ENCODE measurements at regions not wholly inside any gene's neighbourhood (a gene's known extent, or its start where the extent isn't known, plus 50 kb on each side); places are given as distances from the start of the nearest gene placed in this dataset.

DNA sequence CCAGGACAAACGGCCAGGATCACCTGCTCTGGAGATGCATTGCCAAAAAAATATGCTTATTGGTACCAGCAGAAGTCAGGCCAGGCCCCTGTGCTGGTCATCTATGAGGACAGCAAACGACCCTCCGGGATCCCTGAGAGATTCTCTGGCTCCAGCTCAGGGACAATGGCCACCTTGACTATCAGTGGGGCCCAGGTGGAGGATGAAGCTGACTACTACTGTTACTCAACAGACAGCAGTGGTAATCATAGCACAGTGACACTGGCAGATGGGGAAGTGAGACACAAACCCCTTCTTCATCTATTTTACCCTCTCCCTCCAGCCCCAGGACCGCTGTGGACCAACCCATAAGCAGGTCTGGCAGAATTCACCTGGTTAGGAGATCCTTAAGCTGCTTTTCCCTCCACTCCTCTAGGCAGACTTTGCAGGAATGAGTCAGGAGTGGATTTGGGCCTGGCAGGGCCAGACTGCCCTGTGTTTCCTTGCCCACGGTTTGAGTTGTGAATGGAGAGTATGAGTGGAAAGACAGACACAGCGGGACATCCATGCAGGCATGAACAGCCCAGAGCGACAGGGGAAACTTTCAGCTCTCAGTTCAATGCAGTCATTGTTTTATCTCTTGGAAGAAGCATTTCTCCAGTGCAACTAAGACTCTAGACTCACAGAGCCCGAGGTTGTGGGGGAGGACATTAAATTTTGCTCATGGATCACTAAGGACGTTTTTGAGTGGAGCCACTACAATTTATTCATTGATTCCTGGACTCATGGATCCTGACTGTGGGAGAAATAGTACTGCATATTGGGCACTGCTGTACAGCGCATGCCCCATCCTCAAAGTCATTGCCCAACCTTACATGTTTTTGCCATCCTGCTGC is 75.3 kb upstream of the IGLL5 start:
- peaks cover 1 to 28% of the 10 kb centered on the region in 2 experiments; a peak in 3 of 5 replicates for H3K27me3 ChIP-seq (ENCODE audit: control insufficient read depth in 1 of 2, insufficient read depth in 2 of 2, low read length in 2 of 2)
- CTCF ChIA-PET (ENCODE audit: low intra/inter-chr PET ratio, low total read pairs): no interaction called here
- no peak overlapping the region for H3K9ac ChIP-seq (ENCODE audit: insufficient read depth, low read depth, low read length)
- BruUV-seq (replicated peaks): no TSS peak
- POLR2A ChIA-PET: no interaction called here
- no peaks in the 10 kb centered on the region for H3K9me3 ChIP-seq (ENCODE audit: low read length)
- H3K4me1 ChIP-seq (ENCODE audit: insufficient read depth, low read length): no peaks in the 10 kb centered on the region
- no peak overlapping the region for H2AFZ ChIP-seq (ENCODE audit: low read length)
- H3K79me2 ChIP-seq (ENCODE audit: insufficient read depth, low read length): no peaks in the 10 kb centered on the region
- no peak for DNase-seq (ENCODE audit: low spot score)
- no peak overlapping the region for H3K4me3 ChIP-seq (replicated peaks in 1 of 3; ENCODE audit: insufficient read depth in 1 of 3, low read depth in 2 of 3, low read length in 3 of 3)
- WGBS (ENCODE audit: low lambda C conversion rate): 14% methylated on average over 7 of the region's 10 CpGs
- no peaks in the 10 kb centered on the region for H3K36me3 ChIP-seq (replicated peaks in 1 of 2; ENCODE audit: control insufficient read depth in 1 of 2, insufficient read depth in 2 of 2, low read length in 2 of 2)
- in situ Hi-C loops (cut with HindIII; ENCODE audit: extremely low pct_ligation_motif_present, low pct_unique_long_range_greater_than_20kb): no loop called here
- H4K20me1 ChIP-seq (ENCODE audit: insufficient read depth, low read length): no peaks in the 10 kb centered on the region
- H3K4me2 ChIP-seq (ENCODE audit: low read depth, low read length): no peak overlapping the region
- intact Hi-C loops (cut with micrococcal nuclease; ENCODE audit: unreplicated experiment): no loop called here
- H3K27ac ChIP-seq (ENCODE audit: extremely low read length, insufficient read depth, low read length): no peak overlapping the region
- ATAC-seq: no peak
- no peak for FAIRE-seq
- TF ChIP-seq, protein P1, sequence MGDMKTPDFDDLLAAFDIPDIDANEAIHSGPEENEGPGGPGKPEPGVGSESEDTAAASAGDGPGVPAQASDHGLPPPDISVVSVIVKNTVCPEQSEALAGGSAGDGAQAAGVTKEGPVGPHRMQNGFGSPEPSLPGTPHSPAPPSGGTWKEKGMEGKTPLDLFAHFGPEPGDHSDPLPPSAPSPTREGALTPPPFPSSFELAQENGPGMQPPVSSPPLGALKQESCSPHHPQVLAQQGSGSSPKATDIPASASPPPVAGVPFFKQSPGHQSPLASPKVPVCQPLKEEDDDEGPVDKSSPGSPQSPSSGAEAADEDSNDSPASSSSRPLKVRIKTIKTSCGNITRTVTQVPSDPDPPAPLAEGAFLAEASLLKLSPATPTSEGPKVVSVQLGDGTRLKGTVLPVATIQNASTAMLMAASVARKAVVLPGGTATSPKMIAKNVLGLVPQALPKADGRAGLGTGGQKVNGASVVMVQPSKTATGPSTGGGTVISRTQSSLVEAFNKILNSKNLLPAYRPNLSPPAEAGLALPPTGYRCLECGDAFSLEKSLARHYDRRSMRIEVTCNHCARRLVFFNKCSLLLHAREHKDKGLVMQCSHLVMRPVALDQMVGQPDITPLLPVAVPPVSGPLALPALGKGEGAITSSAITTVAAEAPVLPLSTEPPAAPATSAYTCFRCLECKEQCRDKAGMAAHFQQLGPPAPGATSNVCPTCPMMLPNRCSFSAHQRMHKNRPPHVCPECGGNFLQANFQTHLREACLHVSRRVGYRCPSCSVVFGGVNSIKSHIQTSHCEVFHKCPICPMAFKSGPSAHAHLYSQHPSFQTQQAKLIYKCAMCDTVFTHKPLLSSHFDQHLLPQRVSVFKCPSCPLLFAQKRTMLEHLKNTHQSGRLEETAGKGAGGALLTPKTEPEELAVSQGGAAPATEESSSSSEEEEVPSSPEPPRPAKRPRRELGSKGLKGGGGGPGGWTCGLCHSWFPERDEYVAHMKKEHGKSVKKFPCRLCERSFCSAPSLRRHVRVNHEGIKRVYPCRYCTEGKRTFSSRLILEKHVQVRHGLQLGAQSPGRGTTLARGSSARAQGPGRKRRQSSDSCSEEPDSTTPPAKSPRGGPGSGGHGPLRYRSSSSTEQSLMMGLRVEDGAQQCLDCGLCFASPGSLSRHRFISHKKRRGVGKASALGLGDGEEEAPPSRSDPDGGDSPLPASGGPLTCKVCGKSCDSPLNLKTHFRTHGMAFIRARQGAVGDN (CRISPR knock-in tag; IDR thresholded peaks at IDR 0.05): no peak
- TF ChIP-seq ZNF709 (CRISPR knock-in tag; IDR thresholded peaks at IDR 0.05) (no peak), GPN1 (CRISPR knock-in tag; IDR thresholded peaks at IDR 0.05; ENCODE audit: borderline replicate concordance) (no peak), SAFB2 (CRISPR knock-in tag; IDR thresholded peaks at IDR 0.05; ENCODE audit: borderline replicate concordance, low read depth) (no peak), ZNF17 (CRISPR knock-in tag; IDR thresholded peaks at IDR 0.05) (no peak), ZSCAN25 (CRISPR knock-in tag; IDR thresholded peaks at IDR 0.05) (no peak), IKZF4 (CRISPR knock-in tag; IDR thresholded peaks at IDR 0.05; ENCODE audit: borderline replicate concordance, low read depth, not compliant biosample characterization) (no peak), ZSCAN12 (CRISPR knock-in tag; IDR thresholded peaks at IDR 0.05) (no peak), ZNF816 (CRISPR knock-in tag; IDR thresholded peaks at IDR 0.05; ENCODE audit: borderline replicate concordance) (no peak), ZSCAN30 (CRISPR knock-in tag; IDR thresholded peaks at IDR 0.05) (no peak), ELF3 (CRISPR knock-in tag; IDR thresholded peaks at IDR 0.05) (no peak), NCOR1 (IDR thresholded peaks at IDR 0.05; ENCODE audit: borderline replicate concordance, low read length) (no peak), MATR3 (CRISPR knock-in tag; IDR thresholded peaks at IDR 0.05) (no peak)
- TF ChIP-seq, protein P2, sequence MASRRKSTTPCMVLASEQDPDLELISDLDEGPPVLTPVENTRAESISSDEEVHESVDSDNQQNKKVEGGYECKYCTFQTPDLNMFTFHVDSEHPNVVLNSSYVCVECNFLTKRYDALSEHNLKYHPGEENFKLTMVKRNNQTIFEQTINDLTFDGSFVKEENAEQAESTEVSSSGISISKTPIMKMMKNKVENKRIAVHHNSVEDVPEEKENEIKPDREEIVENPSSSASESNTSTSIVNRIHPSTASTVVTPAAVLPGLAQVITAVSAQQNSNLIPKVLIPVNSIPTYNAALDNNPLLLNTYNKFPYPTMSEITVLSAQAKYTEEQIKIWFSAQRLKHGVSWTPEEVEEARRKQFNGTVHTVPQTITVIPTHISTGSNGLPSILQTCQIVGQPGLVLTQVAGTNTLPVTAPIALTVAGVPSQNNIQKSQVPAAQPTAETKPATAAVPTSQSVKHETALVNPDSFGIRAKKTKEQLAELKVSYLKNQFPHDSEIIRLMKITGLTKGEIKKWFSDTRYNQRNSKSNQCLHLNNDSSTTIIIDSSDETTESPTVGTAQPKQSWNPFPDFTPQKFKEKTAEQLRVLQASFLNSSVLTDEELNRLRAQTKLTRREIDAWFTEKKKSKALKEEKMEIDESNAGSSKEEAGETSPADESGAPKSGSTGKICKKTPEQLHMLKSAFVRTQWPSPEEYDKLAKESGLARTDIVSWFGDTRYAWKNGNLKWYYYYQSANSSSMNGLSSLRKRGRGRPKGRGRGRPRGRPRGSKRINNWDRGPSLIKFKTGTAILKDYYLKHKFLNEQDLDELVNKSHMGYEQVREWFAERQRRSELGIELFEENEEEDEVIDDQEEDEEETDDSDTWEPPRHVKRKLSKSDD (CRISPR knock-in tag; IDR thresholded peaks at IDR 0.05; ENCODE audit: low read depth): no peak
- TF ChIP-seq, protein P3, sequence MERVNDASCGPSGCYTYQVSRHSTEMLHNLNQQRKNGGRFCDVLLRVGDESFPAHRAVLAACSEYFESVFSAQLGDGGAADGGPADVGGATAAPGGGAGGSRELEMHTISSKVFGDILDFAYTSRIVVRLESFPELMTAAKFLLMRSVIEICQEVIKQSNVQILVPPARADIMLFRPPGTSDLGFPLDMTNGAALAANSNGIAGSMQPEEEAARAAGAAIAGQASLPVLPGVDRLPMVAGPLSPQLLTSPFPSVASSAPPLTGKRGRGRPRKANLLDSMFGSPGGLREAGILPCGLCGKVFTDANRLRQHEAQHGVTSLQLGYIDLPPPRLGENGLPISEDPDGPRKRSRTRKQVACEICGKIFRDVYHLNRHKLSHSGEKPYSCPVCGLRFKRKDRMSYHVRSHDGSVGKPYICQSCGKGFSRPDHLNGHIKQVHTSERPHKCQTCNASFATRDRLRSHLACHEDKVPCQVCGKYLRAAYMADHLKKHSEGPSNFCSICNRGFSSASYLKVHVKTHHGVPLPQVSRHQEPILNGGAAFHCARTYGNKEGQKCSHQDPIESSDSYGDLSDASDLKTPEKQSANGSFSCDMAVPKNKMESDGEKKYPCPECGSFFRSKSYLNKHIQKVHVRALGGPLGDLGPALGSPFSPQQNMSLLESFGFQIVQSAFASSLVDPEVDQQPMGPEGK (CRISPR knock-in tag; IDR thresholded peaks at IDR 0.05): no peak

Measured in HepG2 (cell line).